ENCODE measurements at regions not wholly inside any gene's neighbourhood (a gene's known extent, or its start where the extent isn't known, plus 50 kb on each side); places are given as distances from the start of the nearest gene placed in this dataset.

DNA sequence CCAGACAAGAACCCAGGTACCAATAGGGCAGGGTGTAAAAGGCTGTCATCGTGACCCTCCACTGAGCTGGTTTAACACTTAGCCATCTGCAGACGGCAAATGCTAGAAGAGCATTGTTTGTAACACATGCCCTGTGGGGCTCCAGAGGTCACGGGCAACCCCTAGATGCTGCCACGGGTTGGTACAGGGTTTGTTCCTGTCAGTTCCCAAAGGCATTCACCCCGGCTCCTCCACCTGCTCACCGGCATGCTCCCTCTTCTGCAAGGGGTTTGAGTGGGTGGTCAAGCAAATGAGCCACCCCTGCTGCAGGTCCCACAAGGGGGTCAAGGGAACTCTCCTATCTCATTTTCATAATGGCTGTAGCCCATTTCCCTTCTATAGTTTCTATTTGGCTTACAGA lies 229.3 kb downstream of the ZPLD1 start:
- no peaks in the 10 kb centered on the region for H3K27me3 ChIP-seq (ENCODE audit: insufficient read depth, low read depth, low read length)
- H4K20me1 ChIP-seq (ENCODE audit: insufficient read depth): no peaks in the 10 kb centered on the region
- no peaks in the 10 kb centered on the region for H3K36me3 ChIP-seq (ENCODE audit: insufficient read depth, low read length)
- H3K9me2 ChIP-seq (ENCODE audit: insufficient read depth, low read length): no peaks in the 10 kb centered on the region
- TF ChIP-seq RAD21 (conservative IDR thresholded peaks at IDR 0.05): no peak
- no peak for TF ChIP-seq POLR2AphosphoS5 (IDR thresholded peaks at IDR 0.05)
- TF ChIP-seq EP300 (conservative IDR thresholded peaks at IDR 0.05; ENCODE audit: poor library complexity, severe bottlenecking): no peak
- H3K27ac ChIP-seq (ENCODE audit: low read length): no peak overlapping the region
- H3K4me2 ChIP-seq (ENCODE audit: low read length): no peak overlapping the region
- no peak overlapping the region for H3K4me3 ChIP-seq (ENCODE audit: low read length)
- H3K9ac ChIP-seq (ENCODE audit: low read length): no peak overlapping the region
- H3F3A ChIP-seq (ENCODE audit: insufficient read depth, low read length, poor library complexity, severe bottlenecking): no peaks in the 10 kb centered on the region
- H3K79me2 ChIP-seq (replicated peaks; ENCODE audit: insufficient read depth, low read length): no peaks in the 10 kb centered on the region
- no peak overlapping the region for H2AFZ ChIP-seq (ENCODE audit: low read depth, low read length)
- no peaks in the 10 kb centered on the region for H3K9me3 ChIP-seq (ENCODE audit: low read length)

DNA sequence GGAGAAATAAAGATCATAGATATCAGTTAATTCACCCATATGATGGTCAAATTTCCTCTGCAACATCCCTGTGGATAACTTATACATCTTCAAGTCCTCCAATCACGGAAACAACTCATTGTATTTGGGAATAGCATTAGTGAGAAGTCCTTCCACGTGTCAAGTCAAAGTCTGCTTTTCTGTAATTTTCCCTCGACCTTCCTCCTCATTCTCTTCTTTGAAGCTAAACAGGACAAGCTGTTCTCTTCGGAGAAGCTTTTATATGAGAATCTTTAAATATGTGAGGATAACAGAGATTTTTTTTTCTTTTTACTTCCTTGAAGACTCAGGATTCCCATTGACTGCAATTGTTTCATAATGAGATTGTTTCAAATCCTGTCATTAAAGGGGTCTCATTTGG lies 230.4 kb downstream of the ZPLD1 start:
- H3K9me2 ChIP-seq (ENCODE audit: insufficient read depth, low read length): no peaks in the 10 kb centered on the region
- TF ChIP-seq POLR2AphosphoS5 (IDR thresholded peaks at IDR 0.05) (no peak), EP300 (conservative IDR thresholded peaks at IDR 0.05; ENCODE audit: poor library complexity, severe bottlenecking) (no peak), REST (IDR thresholded peaks at IDR 0.05; ENCODE audit: borderline replicate concordance) (no peak), EZH2 (IDR thresholded peaks at IDR 0.05; ENCODE audit: borderline replicate concordance, insufficient read depth, low read length, poor library complexity, severe bottlenecking) (no peak), RAD21 (conservative IDR thresholded peaks at IDR 0.05) (no peak), MXI1 (conservative IDR thresholded peaks at IDR 0.05; ENCODE audit: poor library complexity, severe bottlenecking) (no peak), SMC3 (conservative IDR thresholded peaks at IDR 0.05; ENCODE audit: poor library complexity) (no peak), TAF1 (IDR thresholded peaks at IDR 0.05; ENCODE audit: low read depth) (no peak)
- TF ChIP-seq, protein P1, sequence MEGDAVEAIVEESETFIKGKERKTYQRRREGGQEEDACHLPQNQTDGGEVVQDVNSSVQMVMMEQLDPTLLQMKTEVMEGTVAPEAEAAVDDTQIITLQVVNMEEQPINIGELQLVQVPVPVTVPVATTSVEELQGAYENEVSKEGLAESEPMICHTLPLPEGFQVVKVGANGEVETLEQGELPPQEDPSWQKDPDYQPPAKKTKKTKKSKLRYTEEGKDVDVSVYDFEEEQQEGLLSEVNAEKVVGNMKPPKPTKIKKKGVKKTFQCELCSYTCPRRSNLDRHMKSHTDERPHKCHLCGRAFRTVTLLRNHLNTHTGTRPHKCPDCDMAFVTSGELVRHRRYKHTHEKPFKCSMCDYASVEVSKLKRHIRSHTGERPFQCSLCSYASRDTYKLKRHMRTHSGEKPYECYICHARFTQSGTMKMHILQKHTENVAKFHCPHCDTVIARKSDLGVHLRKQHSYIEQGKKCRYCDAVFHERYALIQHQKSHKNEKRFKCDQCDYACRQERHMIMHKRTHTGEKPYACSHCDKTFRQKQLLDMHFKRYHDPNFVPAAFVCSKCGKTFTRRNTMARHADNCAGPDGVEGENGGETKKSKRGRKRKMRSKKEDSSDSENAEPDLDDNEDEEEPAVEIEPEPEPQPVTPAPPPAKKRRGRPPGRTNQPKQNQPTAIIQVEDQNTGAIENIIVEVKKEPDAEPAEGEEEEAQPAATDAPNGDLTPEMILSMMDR (IDR thresholded peaks at IDR 0.05; ENCODE audit: poor library complexity, severe bottlenecking): no peak
- H3K27me3 ChIP-seq (ENCODE audit: insufficient read depth, low read depth, low read length): no peaks in the 10 kb centered on the region
- no peak overlapping the region for H3K27ac ChIP-seq (ENCODE audit: low read length)
- H4K20me1 ChIP-seq (ENCODE audit: insufficient read depth): no peaks in the 10 kb centered on the region
- H3K9ac ChIP-seq (ENCODE audit: low read length): no peak overlapping the region
- no peaks in the 10 kb centered on the region for H3F3A ChIP-seq (ENCODE audit: insufficient read depth, low read length, poor library complexity, severe bottlenecking)
- no peaks in the 10 kb centered on the region for H3K79me2 ChIP-seq (replicated peaks; ENCODE audit: insufficient read depth, low read length)
- H3K36me3 ChIP-seq (ENCODE audit: insufficient read depth, low read length): no peaks in the 10 kb centered on the region
- no peak overlapping the region for H2AFZ ChIP-seq (ENCODE audit: low read depth, low read length)
- no peak overlapping the region for H3K4me2 ChIP-seq (ENCODE audit: low read length)
- no peaks in the 10 kb centered on the region for H3K9me3 ChIP-seq (ENCODE audit: low read length)
- no peak overlapping the region for H3K4me3 ChIP-seq (ENCODE audit: low read length)

DNA sequence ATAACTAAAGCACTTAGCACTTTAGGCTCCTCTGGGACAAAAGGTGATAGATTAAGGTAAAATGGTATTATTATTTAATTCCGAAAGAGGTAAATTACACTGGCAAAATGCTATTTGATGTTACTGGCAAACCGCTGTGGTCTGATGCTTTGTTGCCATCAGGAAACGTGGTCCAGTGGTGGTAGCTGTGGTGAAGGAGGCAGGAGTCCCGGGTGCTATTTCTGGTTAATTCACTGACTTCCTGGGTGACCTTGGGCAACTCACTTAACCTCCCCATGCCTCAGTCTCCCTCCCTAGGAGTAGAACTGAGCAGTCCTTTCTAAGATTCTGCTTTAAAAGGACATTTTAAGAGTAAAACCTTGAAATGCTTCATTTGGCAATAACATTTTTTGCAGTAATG lies 233.4 kb downstream of the ZPLD1 start:
- no peaks in the 10 kb centered on the region for H3K36me3 ChIP-seq (ENCODE audit: insufficient read depth, low read length)
- H3K9me2 ChIP-seq (ENCODE audit: insufficient read depth, low read length): no peaks in the 10 kb centered on the region
- no peak overlapping the region for H3K9ac ChIP-seq (ENCODE audit: low read length)
- no peaks in the 10 kb centered on the region for H4K20me1 ChIP-seq (ENCODE audit: insufficient read depth)
- no peaks in the 10 kb centered on the region for H3K79me2 ChIP-seq (replicated peaks; ENCODE audit: insufficient read depth, low read length)
- no peaks in the 10 kb centered on the region for H3K27me3 ChIP-seq (ENCODE audit: insufficient read depth, low read depth, low read length)
- H3K4me2 ChIP-seq (ENCODE audit: low read length): no peak overlapping the region
- no peaks in the 10 kb centered on the region for H3K9me3 ChIP-seq (ENCODE audit: low read length)
- TF ChIP-seq TAF1 (IDR thresholded peaks at IDR 0.05; ENCODE audit: low read depth) (no peak), RAD21 (conservative IDR thresholded peaks at IDR 0.05) (no peak), POLR2AphosphoS5 (IDR thresholded peaks at IDR 0.05) (no peak), MXI1 (conservative IDR thresholded peaks at IDR 0.05; ENCODE audit: poor library complexity, severe bottlenecking) (no peak), REST (IDR thresholded peaks at IDR 0.05; ENCODE audit: borderline replicate concordance) (no peak), EP300 (conservative IDR thresholded peaks at IDR 0.05; ENCODE audit: poor library complexity, severe bottlenecking) (no peak), SMC3 (conservative IDR thresholded peaks at IDR 0.05; ENCODE audit: poor library complexity) (no peak), EZH2 (IDR thresholded peaks at IDR 0.05; ENCODE audit: borderline replicate concordance, insufficient read depth, low read length, poor library complexity, severe bottlenecking) (no peak)
- TF ChIP-seq, protein P1 (IDR thresholded peaks at IDR 0.05; ENCODE audit: poor library complexity, severe bottlenecking): no peak
- no peak overlapping the region for H2AFZ ChIP-seq (ENCODE audit: low read depth, low read length)
- no peak overlapping the region for H3K27ac ChIP-seq (ENCODE audit: low read length)
- H3F3A ChIP-seq (ENCODE audit: insufficient read depth, low read length, poor library complexity, severe bottlenecking): no peaks in the 10 kb centered on the region
- no peak overlapping the region for H3K4me3 ChIP-seq (ENCODE audit: low read length)
